T-helper 2 cell treated with Interferon-gamma antibody and Interleukin-4, amounts not matched to agents 5 μg/mL and 100 μg/mL, for 36 hours (primary cell): ENCODE measurements at regions not wholly inside any gene's neighbourhood (a gene's known extent, or its start where the extent isn't known, plus 50 kb on each side); places are given as distances from the start of the nearest gene placed in this dataset.
"Not testable (repeated sequence)": the region's sequence is repeated elsewhere in the genome, so short reads cannot be mapped to it uniquely, and the experiment has no call there.

Experiments
- DNase-seq: peaks from one replicate; pipeline ENCODE4 v3.0.0; 2021; ENCODE audit warnings: low spot score
- H3K27ac Mint-ChIP-seq: one replicate; pipeline ENCODE4 v1.8.0; 2021; ENCODE audit warnings: mild to moderate bottlenecking, mixed read lengths
- H3K27me3 Mint-ChIP-seq: one replicate; pipeline ENCODE4 v1.8.0; 2021; ENCODE audit warnings: low read depth, mixed read lengths
- H3K36me3 Mint-ChIP-seq: one replicate; pipeline ENCODE4 v1.8.0; 2021; ENCODE audit warnings: low read depth, mixed read lengths
- H3K4me1 Mint-ChIP-seq: one replicate; pipeline ENCODE4 v1.8.0; 2021; ENCODE audit warnings: low read depth, mixed read lengths
- H3K4me3 Mint-ChIP-seq: one replicate; pipeline ENCODE4 v1.8.0; 2022; ENCODE audit warnings: mild to moderate bottlenecking, moderate library complexity, mixed read lengths
- H3K9me3 Mint-ChIP-seq: one replicate; pipeline ENCODE4 v1.8.0; 2021; ENCODE audit warnings: mixed read lengths

DNA sequence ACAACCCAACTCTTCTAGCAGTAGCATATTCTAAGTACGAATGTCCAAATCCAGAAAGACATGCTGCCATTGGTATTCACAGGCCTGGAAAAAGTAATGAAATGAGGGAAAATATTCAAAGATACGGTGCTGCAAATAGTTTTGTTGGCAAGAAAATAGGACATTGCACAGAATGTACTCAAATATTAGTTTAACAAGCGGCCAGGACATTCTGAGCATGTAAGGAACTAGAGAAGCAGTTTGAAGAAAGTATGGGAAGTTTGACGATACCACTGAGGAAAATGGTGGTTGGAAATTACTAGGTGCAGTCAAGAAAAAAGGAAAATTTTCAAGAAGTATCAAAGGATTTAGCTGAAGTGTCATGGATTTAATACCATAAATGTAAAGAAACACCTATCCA is 468.0 kb upstream of the GRIN3A start:
- Mint-ChIP-seq H3K4me1 (no peaks in the 10 kb centered on the region), H3K27me3 (no peaks in the 10 kb centered on the region), H3K36me3 (no peaks in the 10 kb centered on the region), H3K27ac (no peak overlapping the region), H3K4me3 (no peak overlapping the region), H3K9me3 (peaks cover 7% of the 10 kb centered on the region)
- no peak for DNase-seq

DNA sequence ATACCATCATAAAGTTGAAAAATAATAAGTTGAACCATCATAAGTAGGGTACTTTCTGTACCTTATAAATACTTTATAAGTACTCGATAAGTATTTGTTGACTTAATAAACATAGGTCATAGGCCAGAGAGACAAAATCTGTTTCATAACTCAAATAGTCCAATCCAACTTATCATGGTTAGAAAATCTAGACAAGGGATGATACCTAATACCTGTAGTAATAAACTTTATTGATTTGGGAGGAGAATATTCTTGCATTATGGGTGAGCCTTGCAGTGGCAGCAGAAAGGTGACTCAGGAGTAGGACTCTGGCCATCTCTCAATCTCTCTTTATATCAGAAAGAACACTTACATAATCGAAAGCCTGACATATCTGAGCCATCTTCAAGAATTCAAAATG is 466.8 kb upstream of the GRIN3A start:
- Mint-ChIP-seq H3K9me3 (peaks cover 11% of the 10 kb centered on the region), H3K27ac (no peak overlapping the region), H3K27me3 (no peaks in the 10 kb centered on the region), H3K4me3 (no peak overlapping the region), H3K36me3 (no peaks in the 10 kb centered on the region), H3K4me1 (no peaks in the 10 kb centered on the region)
- DNase-seq: no peak

DNA sequence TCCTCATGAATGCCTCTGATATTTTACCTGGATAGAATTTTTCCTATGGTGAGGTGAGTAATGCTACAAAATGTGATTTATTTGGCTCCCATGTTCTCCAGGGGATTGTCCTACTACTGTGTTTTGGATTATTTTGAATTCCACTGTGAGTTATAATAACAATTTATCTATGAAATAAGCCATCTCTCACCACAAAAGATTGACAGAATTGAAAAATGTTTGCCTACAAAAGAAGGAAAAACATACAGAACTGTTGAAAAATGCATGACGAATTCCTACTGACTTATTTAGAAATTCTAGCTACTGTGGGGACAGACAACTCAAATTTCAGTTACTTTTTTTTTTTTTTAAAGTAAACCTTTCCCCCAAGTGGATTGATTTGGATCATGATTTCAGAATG is 463.7 kb upstream of the GRIN3A start:
- no peak overlapping the region for H3K4me3 Mint-ChIP-seq
- H3K36me3 Mint-ChIP-seq: no peaks in the 10 kb centered on the region
- no peak for DNase-seq
- peaks cover 17% of the 10 kb centered on the region for H3K9me3 Mint-ChIP-seq
- H3K4me1 Mint-ChIP-seq: no peaks in the 10 kb centered on the region
- H3K27ac Mint-ChIP-seq: no peak overlapping the region
- no peaks in the 10 kb centered on the region for H3K27me3 Mint-ChIP-seq

DNA sequence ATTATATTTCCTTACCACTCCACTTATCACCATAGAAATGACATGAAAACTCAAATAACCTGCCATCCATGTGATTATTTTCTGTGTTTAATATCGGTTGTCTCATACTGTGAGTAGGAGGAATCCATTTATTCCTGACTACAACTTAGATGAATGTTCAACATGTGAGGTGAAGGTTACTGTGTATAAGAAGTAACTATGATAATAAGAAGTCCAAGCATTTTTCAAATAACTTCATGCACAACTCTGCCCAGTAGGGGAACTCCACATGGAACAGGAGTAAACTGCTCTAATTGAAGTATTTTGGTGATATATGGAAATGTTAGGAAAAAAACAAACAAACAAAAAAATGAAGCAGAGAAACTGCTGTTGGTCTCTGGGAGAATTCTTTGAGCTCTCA is 447.5 kb upstream of the GRIN3A start:
- no peak for DNase-seq
- Mint-ChIP-seq H3K27ac (no peak overlapping the region), H3K4me1 (no peaks in the 10 kb centered on the region), H3K27me3 (no peaks in the 10 kb centered on the region), H3K4me3 (no peak overlapping the region), H3K36me3 (no peaks in the 10 kb centered on the region), H3K9me3 (peaks cover 5% of the 10 kb centered on the region)

DNA sequence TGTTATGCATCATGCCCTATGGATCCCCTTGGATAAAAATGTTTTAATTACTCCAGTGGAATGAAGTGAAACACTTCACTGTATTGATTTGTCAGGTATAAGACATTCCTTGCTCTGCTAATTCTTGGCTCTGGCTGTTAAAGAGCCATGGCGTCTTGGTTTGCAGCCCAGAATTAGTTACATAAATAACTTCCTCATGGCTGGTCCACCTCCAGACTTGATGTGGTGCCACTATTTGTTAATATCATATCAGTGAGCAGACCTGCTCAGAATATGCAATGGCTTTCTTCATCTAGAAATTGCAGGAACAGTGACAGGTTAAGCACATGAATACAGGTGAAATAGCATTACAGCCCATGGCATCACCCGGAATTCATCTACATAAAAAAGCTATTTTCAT is 446.9 kb upstream of the GRIN3A start:
- Mint-ChIP-seq H3K4me1 (no peaks in the 10 kb centered on the region), H3K4me3 (no peak overlapping the region), H3K27ac (no peak overlapping the region), H3K9me3 (peaks cover 11% of the 10 kb centered on the region), H3K36me3 (no peaks in the 10 kb centered on the region), H3K27me3 (no peaks in the 10 kb centered on the region)
- DNase-seq: no peak

DNA sequence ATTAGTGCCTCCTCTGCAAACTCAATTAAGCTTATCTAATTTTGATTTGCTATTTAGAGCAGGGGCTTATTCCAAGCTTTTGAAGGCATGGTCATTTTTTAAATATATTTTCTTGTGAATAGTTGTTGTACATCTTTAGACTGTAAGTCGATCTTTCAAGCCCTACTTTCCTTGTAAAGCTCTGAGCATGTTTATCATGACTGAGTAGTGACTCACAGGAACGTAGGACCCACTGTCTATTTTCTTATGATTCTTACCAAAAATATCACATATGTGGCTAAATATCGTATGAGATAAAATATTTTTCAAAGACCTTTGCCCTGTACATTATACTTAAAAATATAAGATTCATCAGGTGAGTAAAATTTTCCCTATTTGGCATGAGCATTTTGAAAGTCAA is 440.4 kb upstream of the GRIN3A start:
- Mint-ChIP-seq H3K27ac (no peak overlapping the region), H3K4me3 (no peak overlapping the region), H3K36me3 (no peaks in the 10 kb centered on the region), H3K4me1 (no peaks in the 10 kb centered on the region), H3K27me3 (no peaks in the 10 kb centered on the region), H3K9me3 (peaks cover 37% of the 10 kb centered on the region)
- DNase-seq: no peak

DNA sequence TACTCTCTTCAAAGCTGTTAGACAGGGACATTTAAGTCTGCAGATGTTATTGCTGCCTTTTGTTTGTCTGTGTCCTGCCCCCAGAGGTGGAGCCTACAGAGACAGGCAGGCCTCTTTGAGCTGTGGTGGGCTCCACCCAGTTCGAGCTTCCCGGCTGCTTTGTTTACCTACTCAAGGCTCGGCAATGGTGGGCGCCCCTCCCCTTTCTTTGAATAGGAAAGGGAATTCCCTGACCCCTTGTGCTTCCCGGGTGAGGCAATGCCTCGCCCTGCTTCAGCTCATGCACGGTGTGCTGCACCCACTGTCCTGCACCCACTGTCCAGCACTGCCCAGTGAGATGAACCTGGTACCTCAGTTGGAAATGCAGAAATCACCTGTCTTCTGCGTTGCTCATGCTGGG is 435.8 kb upstream of the GRIN3A start:
- peaks cover 27% of the 10 kb centered on the region for H3K9me3 Mint-ChIP-seq
- H3K4me3 Mint-ChIP-seq, H3K36me3 Mint-ChIP-seq, DNase-seq, H3K27me3 Mint-ChIP-seq, H3K4me1 Mint-ChIP-seq, H3K27ac Mint-ChIP-seq: not testable (repeated sequence)

DNA sequence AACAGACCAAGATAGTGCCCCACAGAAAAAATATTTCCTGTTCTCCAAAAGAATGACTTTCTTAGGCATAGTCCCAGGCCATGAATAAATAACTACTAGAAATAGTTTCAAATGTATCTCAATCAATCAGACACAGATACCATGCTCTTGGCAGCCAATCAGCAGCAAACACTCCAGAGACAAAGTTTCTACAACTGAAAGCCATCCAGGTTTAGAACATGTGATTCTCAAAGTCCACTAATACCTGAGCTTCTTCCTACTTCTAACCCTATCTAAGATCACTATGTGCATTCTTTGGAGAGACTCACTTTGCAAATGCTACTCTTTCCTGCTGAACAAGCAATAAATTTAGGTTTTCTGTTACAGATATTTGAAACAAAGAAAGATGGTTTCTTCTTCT is 425.8 kb upstream of the GRIN3A start:
- H3K36me3 Mint-ChIP-seq: no peaks in the 10 kb centered on the region
- no peaks in the 10 kb centered on the region for H3K27me3 Mint-ChIP-seq
- peaks cover 11% of the 10 kb centered on the region for H3K9me3 Mint-ChIP-seq

DNA sequence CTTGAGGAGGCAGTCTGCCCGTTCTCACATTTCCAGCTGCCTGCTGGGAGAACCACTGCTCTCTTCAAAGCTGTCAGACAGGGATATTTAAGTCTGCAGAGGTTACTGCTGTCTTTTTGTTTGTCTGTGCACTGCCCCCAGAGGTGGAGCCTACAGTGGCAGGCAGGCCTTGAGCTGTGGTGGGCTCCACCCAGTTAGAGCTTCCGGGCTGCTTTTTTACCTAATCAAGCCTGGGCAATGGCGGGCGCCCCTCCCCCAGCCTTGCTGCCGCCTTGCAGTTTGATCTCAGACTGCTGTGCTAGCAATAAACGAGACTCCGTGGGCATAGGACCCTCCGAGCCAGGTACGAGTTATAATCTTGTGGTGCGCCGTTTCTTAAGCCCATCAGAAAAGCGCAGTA is 414.6 kb upstream of the GRIN3A start:
- not testable (repeated sequence) for H3K4me1 Mint-ChIP-seq, H3K27ac Mint-ChIP-seq, H3K36me3 Mint-ChIP-seq, DNase-seq, H3K4me3 Mint-ChIP-seq, H3K27me3 Mint-ChIP-seq
- peaks cover 21% of the 10 kb centered on the region for H3K9me3 Mint-ChIP-seq

More for the DNA sequence above, 425.8 kb upstream of the GRIN3A start:
- Mint-ChIP-seq H3K4me1 (no peaks in the 10 kb centered on the region), H3K4me3 (no peak overlapping the region), H3K27ac (no peak overlapping the region)
- DNase-seq: no peak

DNA sequence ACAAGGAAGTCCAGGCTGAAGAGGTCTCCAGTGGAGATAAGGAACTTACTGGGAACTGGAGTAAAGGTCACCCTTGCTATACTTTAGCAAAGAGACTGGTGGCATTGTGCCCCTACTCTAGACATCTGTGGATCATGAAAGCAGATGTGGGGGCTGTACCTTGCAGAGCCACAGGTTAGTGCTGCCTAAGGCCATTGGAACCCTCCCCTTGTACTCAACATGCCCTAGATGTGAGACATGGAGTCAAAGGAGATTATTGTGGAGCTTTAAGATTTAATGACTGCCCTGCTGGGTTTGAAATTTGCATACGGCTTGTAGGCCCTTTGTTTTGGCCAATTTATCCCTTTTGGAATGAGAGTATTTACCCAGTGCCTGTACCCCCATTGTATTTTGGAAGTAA is 397.3 kb upstream of the GRIN3A start:
- Mint-ChIP-seq H3K27me3 (no peaks in the 10 kb centered on the region), H3K27ac (no peak overlapping the region), H3K36me3 (no peaks in the 10 kb centered on the region), H3K4me3 (no peak overlapping the region), H3K4me1 (no peaks in the 10 kb centered on the region), H3K9me3 (peaks cover 16% of the 10 kb centered on the region)
- no peak for DNase-seq

DNA sequence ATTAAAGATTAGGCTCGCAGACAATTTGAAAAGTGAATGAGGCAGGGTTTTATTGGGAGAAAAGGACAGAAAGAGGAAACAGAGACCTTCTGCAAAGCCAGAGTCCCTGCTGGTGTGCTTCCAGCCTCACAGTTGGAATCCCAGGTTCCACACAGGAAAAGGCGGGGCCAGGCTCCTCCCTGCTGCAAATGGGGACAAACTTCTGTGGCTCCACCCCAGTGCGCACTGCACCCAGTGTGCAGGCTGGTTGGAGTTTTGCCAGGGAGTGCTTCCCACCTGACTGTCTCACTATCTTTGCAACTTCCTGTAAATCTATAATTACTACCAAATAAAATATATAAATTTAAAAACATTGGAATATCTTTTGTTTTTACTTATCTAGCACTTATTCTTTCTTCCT is 386.0 kb upstream of the GRIN3A start:
- Mint-ChIP-seq H3K4me1 (no peaks in the 10 kb centered on the region), H3K27me3 (no peaks in the 10 kb centered on the region), H3K4me3 (no peak overlapping the region), H3K27ac (no peak overlapping the region), H3K9me3 (peaks cover 6% of the 10 kb centered on the region), H3K36me3 (no peaks in the 10 kb centered on the region)
- no peak for DNase-seq

DNA sequence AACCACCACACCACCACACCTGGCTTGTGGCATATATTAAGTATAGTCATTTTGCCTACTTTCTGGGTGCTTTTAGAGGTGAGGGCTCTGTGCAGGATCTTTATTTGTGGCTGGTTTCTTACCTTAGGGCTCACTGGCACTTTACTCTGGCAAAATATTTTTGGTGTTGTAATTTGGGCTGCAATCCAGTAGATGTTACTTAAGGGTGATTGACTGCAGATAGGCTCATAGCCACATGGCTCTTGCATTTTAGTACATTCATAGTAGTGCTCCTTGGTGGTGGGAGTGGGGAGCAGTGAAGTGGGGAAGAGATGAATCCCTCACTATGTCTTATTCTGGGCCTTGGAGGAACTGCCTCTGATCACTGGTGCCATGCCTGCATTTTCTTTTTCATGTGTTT is 376.1 kb upstream of the GRIN3A start:
- DNase-seq: no peak
- Mint-ChIP-seq H3K36me3 (no peaks in the 10 kb centered on the region), H3K27ac (no peak overlapping the region), H3K4me3 (no peak overlapping the region), H3K27me3 (no peaks in the 10 kb centered on the region), H3K9me3 (peaks cover 15% of the 10 kb centered on the region), H3K4me1 (no peaks in the 10 kb centered on the region)

DNA sequence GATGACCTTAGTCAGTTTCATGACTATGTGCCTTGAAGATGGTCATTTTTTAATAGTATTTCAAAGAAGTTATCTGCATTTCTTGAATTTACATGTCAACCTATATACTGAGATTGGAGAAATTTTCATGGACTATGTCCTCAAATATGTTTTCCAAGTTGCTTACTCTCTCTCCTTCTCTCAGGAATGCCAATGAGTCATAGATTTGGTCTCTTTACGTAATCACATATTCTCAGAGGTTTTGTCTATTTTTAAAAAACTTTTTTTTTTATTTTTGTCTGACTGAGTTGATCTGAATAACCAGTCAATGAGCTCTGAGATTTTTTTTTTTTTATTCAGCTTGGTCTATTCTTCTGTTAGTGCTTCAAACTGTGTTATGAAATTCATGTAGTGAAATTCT is 374.7 kb upstream of the GRIN3A start:
- Mint-ChIP-seq H3K27me3 (no peaks in the 10 kb centered on the region), H3K4me1 (no peaks in the 10 kb centered on the region), H3K4me3 (no peak overlapping the region), H3K27ac (no peak overlapping the region), H3K9me3 (peaks cover 15% of the 10 kb centered on the region), H3K36me3 (no peaks in the 10 kb centered on the region)
- no peak for DNase-seq

DNA sequence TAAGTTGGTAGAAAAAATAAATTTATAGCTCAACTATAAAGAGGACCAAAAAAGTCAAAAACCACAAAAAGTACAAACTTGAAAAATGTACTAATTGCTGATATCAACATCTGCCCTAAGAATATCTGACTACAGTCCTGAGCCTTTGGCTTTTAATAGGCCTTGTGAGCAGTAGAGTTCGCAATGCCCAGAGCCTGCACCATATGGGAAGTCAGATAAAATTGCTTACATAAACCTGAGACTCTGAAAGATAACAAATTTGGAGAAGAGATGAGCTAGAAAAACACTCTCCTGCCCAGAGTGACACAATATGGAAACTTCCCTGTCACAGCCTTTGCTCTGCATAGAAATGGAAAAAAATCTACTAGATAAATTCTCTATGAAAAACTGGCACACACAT is 368.0 kb upstream of the GRIN3A start:
- H3K27ac Mint-ChIP-seq: no peak overlapping the region
- no peak for DNase-seq
- H3K9me3 Mint-ChIP-seq: peaks cover 6% of the 10 kb centered on the region

DNA sequence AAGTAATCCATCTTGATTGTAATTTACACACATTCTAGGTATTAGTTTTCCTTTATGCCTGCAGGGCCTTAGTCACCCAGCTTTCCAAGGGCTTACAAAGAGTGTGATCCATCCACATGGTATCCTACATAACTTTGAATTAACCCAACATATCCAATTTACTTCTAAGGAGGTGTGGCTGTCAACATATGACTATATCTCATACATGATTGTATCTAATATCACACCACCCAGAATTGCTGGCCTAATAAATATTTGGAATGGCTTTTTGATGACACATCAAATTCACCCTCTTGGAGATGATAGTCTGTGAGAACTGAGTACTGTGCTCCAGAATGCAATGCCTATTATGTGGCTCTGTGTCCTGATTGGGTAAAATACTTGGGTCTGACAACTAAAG is 363.3 kb upstream of the GRIN3A start:
- Mint-ChIP-seq H3K4me3 (no peak overlapping the region), H3K36me3 (no peaks in the 10 kb centered on the region), H3K4me1 (no peaks in the 10 kb centered on the region), H3K27me3 (no peaks in the 10 kb centered on the region), H3K27ac (no peak overlapping the region), H3K9me3 (peaks cover 6% of the 10 kb centered on the region)
- no peak for DNase-seq

More for the DNA sequence above, 368.0 kb upstream of the GRIN3A start:
- Mint-ChIP-seq H3K27me3 (no peaks in the 10 kb centered on the region), H3K4me1 (no peaks in the 10 kb centered on the region), H3K36me3 (no peaks in the 10 kb centered on the region), H3K4me3 (no peak overlapping the region)
